Suprapubic skin (tissue), 4 donors: ENCODE measurements at regions not wholly inside any gene's neighbourhood (a gene's known extent, or its start where the extent isn't known, plus 50 kb on each side); places are given as distances from the start of the nearest gene placed in this dataset.

Experiments used
- DNase-seq, 2 donors: peaks; one replicate each; pipeline ENCODE4 v3.0.0-alpha.2; 2019; ENCODE audit warnings: low spot score in 2 of 2
- H3K27ac ChIP-seq: fragments of 200-600 bp; sonication (generic); one replicate; pipeline ENCODE4 v1.5.1; 2019
- H3K27me3 ChIP-seq: fragments of 200-600 bp; sonication (generic); one replicate; pipeline ENCODE4 v1.5.1; 2019
- H3K36me3 ChIP-seq: fragments of 200-600 bp; sonication (generic); one replicate; pipeline ENCODE4 v1.5.1; 2019
- H3K4me1 ChIP-seq: fragments of 200-600 bp; sonication (generic); one replicate; pipeline ENCODE4 v1.5.1; 2019
- H3K4me3 ChIP-seq: fragments of 200-600 bp; sonication (generic); one replicate; pipeline ENCODE4 v1.5.1; 2019; ENCODE audit warnings: mild to moderate bottlenecking
- H3K9me3 ChIP-seq: fragments of 200-600 bp; sonication (generic); one replicate; pipeline ENCODE4 v1.5.1; 2019
- EP300 ChIP-seq: sonication (generic); formaldehyde crosslinking; IDR thresholded peaks from one replicate; pipeline ENCODE4 v1.6.1; 2017; ENCODE audit warnings: antibody characterized with exemption
- POLR2A ChIP-seq, 2 donors: fragments of 450-650 bp; IDR thresholded peaks; one replicate each; pipeline ENCODE4 v1.6.1; 2017; ENCODE audit warnings: antibody characterized with exemption in 2 of 2, mild to moderate bottlenecking in 2 of 2, moderate library complexity in 2 of 2
- POLR2AphosphoS5 ChIP-seq, 3 donors: sonication (generic); formaldehyde crosslinking; IDR thresholded peaks; one replicate each; pipeline ENCODE4 v1.6.1; 2017; ENCODE audit warnings: antibody characterized with exemption in 3 of 3
- WGBS: methylation state at CpG from one replicate; pipeline ENCODE4 v1.1.5; 2018; 5-methylcytosine and 5-hydroxymethylcytosine counted together
- TF ChIP-seq, protein P1 (sequence below), 2 donors: fragments of 200-600 bp in 1 of 2; fragments of 450-650 bp in 1 of 2; sonication (generic) in 1 of 2; IDR thresholded peaks; one replicate each; pipeline ENCODE4 v1.5.1; 2016 to 2019; ENCODE audit warnings: antibody characterized with exemption in 2 of 2, mild to moderate bottlenecking in 1 of 2, moderate library complexity in 1 of 2

DNA sequence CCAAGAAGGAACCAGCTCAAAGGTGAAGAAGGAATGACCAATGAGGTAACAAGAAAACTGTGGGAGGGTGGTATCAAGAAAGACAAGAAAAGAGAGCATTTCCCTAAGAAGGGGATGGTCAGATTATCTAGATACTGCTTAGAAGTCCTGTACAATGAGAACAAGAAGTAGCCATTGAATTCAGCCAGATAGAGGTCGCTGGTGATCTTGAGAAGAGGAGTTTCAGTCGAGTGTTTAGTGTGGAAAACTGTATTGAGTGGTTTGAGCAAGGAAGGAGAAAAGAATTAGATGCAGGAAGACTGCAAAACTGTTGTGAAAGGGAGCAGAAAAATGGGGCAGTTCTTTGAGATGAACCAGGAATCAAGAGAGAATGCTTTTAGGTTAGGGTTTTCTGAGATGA, 74.6 kb upstream of the FAT3 start:
- Histone ChIP-seq H3K4me3 (no peak overlapping the region), H3K4me1 (no peaks in the 10 kb centered on the region), H3K9me3 (no peaks in the 10 kb centered on the region), H3K27ac (no peak overlapping the region), H3K27me3 (no peaks in the 10 kb centered on the region), H3K36me3 (no peaks in the 10 kb centered on the region)
- DNase-seq = no peak
- TF ChIP-seq POLR2A (IDR thresholded peaks at IDR 0.05) = no peak
- no peak for TF ChIP-seq EP300
- no peak for TF ChIP-seq POLR2AphosphoS5 (IDR thresholded peaks at IDR 0.05)
- TF ChIP-seq, protein P1, sequence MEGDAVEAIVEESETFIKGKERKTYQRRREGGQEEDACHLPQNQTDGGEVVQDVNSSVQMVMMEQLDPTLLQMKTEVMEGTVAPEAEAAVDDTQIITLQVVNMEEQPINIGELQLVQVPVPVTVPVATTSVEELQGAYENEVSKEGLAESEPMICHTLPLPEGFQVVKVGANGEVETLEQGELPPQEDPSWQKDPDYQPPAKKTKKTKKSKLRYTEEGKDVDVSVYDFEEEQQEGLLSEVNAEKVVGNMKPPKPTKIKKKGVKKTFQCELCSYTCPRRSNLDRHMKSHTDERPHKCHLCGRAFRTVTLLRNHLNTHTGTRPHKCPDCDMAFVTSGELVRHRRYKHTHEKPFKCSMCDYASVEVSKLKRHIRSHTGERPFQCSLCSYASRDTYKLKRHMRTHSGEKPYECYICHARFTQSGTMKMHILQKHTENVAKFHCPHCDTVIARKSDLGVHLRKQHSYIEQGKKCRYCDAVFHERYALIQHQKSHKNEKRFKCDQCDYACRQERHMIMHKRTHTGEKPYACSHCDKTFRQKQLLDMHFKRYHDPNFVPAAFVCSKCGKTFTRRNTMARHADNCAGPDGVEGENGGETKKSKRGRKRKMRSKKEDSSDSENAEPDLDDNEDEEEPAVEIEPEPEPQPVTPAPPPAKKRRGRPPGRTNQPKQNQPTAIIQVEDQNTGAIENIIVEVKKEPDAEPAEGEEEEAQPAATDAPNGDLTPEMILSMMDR (IDR thresholded peaks at IDR 0.05) = no peak
- WGBS = 36% methylated on average over 2 of the region's 2 CpGs

DNA sequence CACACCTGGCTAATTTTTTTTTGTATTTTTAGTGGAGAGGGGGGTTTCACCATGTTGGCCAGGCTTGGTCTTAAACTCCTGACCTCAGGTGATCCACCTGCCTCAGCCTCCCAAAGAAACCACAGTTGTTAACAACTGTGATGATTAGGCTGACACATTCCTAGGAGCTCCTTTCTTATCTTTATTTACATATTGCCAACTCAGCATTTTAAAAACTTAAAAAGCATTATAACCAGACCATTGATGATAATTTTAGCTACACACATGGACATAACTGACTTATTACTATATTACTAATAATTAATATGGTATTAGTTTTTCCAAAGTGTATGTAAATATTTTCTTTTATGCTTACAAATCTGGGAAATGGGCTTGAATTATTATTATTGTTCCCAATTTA, 82.9 kb upstream of the FAT3 start:
- Histone ChIP-seq H3K36me3 (no peaks in the 10 kb centered on the region), H3K27me3 (no peaks in the 10 kb centered on the region), H3K4me1 (no peaks in the 10 kb centered on the region), H3K9me3 (no peaks in the 10 kb centered on the region), H3K4me3 (no peak overlapping the region), H3K27ac (no peak overlapping the region)
- no peak for DNase-seq
- TF ChIP-seq, protein P1 (IDR thresholded peaks at IDR 0.05) = no peak
- no peak for TF ChIP-seq POLR2A (IDR thresholded peaks at IDR 0.05)
- TF ChIP-seq POLR2AphosphoS5 (IDR thresholded peaks at IDR 0.05) = no peak
- TF ChIP-seq EP300 = no peak

DNA sequence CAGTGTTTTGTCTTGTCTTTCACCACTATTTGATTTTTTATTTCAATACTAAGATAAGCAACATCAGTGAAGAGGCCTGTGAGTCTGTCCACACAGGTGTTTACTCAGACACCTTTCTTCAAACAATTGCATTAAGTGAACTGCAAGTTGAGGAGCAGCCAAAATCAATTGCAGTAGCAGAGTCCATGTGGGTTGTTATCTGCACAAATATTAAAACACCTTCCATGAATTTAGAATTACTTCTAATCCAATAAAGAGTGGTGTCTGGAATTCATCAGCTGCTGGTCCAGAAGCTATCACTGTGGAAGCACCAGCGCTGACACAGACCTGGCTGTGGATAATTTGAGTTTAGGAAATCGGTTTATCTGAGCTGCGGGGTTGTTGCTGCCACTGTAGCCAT, 83.5 kb upstream of the FAT3 start:
- 78% methylated on average over 3 of the region's 3 CpGs for WGBS
- TF ChIP-seq POLR2A (IDR thresholded peaks at IDR 0.05) = no peak
- TF ChIP-seq POLR2AphosphoS5 (IDR thresholded peaks at IDR 0.05) = no peak
- TF ChIP-seq, protein P1 (IDR thresholded peaks at IDR 0.05) = no peak
- TF ChIP-seq EP300 = no peak

GRCh38 chr11:92140021-92140420, 84.6 kb upstream of the FAT3 start:
- Histone ChIP-seq H3K9me3 (no peaks in the 10 kb centered on the region), H3K27me3 (no peaks in the 10 kb centered on the region), H3K36me3 (no peaks in the 10 kb centered on the region), H3K27ac (no peak overlapping the region), H3K4me3 (no peak overlapping the region), H3K4me1 (no peaks in the 10 kb centered on the region)
- TF ChIP-seq, protein P1 (IDR thresholded peaks at IDR 0.05) = no peak
- no peak for DNase-seq
- WGBS = 60% methylated on average over 2 of the region's 2 CpGs

More for the DNA sequence above, 83.5 kb upstream of the FAT3 start:
- no peak overlapping the region for H3K27ac ChIP-seq
- DNase-seq = no peak
- H3K4me1 ChIP-seq = no peaks in the 10 kb centered on the region
- no peak overlapping the region for H3K4me3 ChIP-seq
- no peaks in the 10 kb centered on the region for H3K9me3 ChIP-seq
- no peaks in the 10 kb centered on the region for H3K36me3 ChIP-seq
- H3K27me3 ChIP-seq = no peaks in the 10 kb centered on the region

DNA sequence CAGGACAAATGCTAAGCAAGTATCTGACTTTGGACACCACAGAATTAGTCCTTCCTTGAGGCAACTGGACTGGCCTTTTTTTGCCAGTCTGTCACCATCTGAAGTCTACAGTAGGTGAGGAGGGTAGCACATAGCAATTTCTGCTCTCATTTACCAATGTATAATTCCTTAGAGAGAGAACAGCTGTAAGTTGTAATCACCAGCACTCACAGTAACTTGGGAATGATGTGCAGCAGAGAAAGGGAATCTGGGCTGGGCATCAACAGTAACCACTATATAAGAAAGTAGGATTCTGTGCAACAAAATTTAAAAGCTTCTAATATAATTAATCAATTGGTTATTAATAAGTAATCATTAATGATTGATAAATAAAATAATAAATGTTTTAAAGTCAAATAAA, 86.3 kb upstream of the FAT3 start:
- no peaks in the 10 kb centered on the region for H3K36me3 ChIP-seq
- TF ChIP-seq POLR2AphosphoS5 (IDR thresholded peaks at IDR 0.05) (no peak), POLR2A (IDR thresholded peaks at IDR 0.05) (no peak), EP300 (no peak)
- TF ChIP-seq, protein P1 (IDR thresholded peaks at IDR 0.05) = no peak
- no peaks in the 10 kb centered on the region for H3K9me3 ChIP-seq

More for the DNA sequence above, 86.3 kb upstream of the FAT3 start:
- DNase-seq = no peak
- Histone ChIP-seq H3K4me3 (no peak overlapping the region), H3K27ac (no peak overlapping the region), H3K4me1 (no peaks in the 10 kb centered on the region), H3K27me3 (no peaks in the 10 kb centered on the region)
